Endothelial cell of umbilical vein (primary cell): ENCODE measurements at regions not wholly inside any gene's neighbourhood (a gene's known extent, or its start where the extent isn't known, plus 50 kb on each side); places are given as distances from the start of the nearest gene placed in this dataset.

Experiments used
- BruUV-seq: library from RNA; stranded (reverse); fragments of 400-500 nt; replicated peaks from 2 replicates; lab custom pipeline; 2021; lab: Mats Ljungman, UMichigan
- CTCF ChIA-PET: fragments of 300-600, 350-600 bp; sonication (Branson Sonifier 250); formaldehyde crosslinking; loops from one replicate; lab custom pipeline; 2021; ENCODE audit warnings: antibody characterized with exemption, inconsistent platforms; lab: Charles Lee
- POLR2A ChIA-PET: fragments of 300-600, 350-600 bp; sonication (Branson Sonifier 250); formaldehyde crosslinking; loops from one replicate; lab custom pipeline; 2021; ENCODE audit warnings: antibody characterized with exemption, inconsistent platforms; lab: Charles Lee
- DNase-seq: peaks from one replicate; pipeline ENCODE4 v3.0.0-alpha.2; 2011; ENCODE audit warnings: low read depth, low spot score
- FAIRE-seq: peaks from 2 replicates; lab custom pipeline; 2011; peaks lifted over from hg19 to GRCh38; lab: Jason Lieb, UNC
- H2AFZ ChIP-seq: 2 replicates; pipeline ENCODE4 v1.6.0; 2012; ENCODE audit warnings: low read depth, low read length, control low read depth, inconsistent platforms
- H3K27ac ChIP-seq: 2 replicates; pipeline ENCODE4 v1.5.1; 2011; ENCODE audit warnings: low read depth, mild to moderate bottlenecking, control low read depth, low read length, moderate library complexity; ENCODE audit not compliant: insufficient read depth
- H3K27me3 ChIP-seq, 2 experiments: 2 replicates each; pipeline versions ENCODE4 v1.6.0 to v1.6.1; 2011; ENCODE audit warnings: low read length in 2 of 2, mixed read lengths in 1 of 2; ENCODE audit not compliant: control insufficient read depth in 2 of 2, insufficient read depth in 2 of 2
- H3K36me3 ChIP-seq, 2 experiments: 2 replicates in 1 of 2; 3 replicates in 1 of 2; pipeline ENCODE4 v1.5.1; 2011; ENCODE audit warnings: low read length in 2 of 2, mild to moderate bottlenecking in 1 of 2, moderate library complexity in 1 of 2; ENCODE audit not compliant: control insufficient read depth in 2 of 2, insufficient read depth in 2 of 2; ENCODE audit errors: extremely low read depth in 1 of 2
- H3K4me1 ChIP-seq: 3 replicates; pipeline ENCODE4 v1.5.1; 2011; ENCODE audit warnings: mild to moderate bottlenecking, low read length; ENCODE audit not compliant: control insufficient read depth, insufficient read depth; ENCODE audit errors: extremely low read depth
- H3K4me2 ChIP-seq: 2 replicates; pipeline ENCODE4 v1.6.1; 2011; ENCODE audit warnings: low read length, control low read depth, mixed read lengths; ENCODE audit not compliant: insufficient read depth
- H3K4me3 ChIP-seq, 3 experiments: fragments of 200-600 bp in 1 of 3; sonication (generic), shearing (Covaris generic) in 1 of 3; replicated peaks in 1 of 3; 2 replicates each; pipeline ENCODE4 v1.5.1; 2011 to 2016; ENCODE audit warnings: control low read depth in 3 of 3, low read length in 3 of 3, mild to moderate bottlenecking in 2 of 3, inconsistent platforms in 1 of 3, low read depth in 1 of 3, moderate library complexity in 1 of 3; ENCODE audit not compliant: insufficient read depth in 1 of 3
- H3K79me2 ChIP-seq: 2 replicates; pipeline ENCODE4 v1.6.0; 2012; ENCODE audit warnings: low read length, inconsistent platforms; ENCODE audit not compliant: control insufficient read depth, insufficient read depth
- H3K9ac ChIP-seq: replicated peaks from 2 replicates; pipeline ENCODE3; 2011; ENCODE audit warnings: low read length, control low read depth; ENCODE audit not compliant: insufficient read depth; ENCODE audit errors: extremely low read depth
- H3K9me1 ChIP-seq: replicated peaks from 3 replicates; pipeline ENCODE4 v1.6.0; 2011; ENCODE audit warnings: mild to moderate bottlenecking, low read length; ENCODE audit not compliant: control insufficient read depth, insufficient read depth; ENCODE audit errors: extremely low read depth
- H3K9me3 ChIP-seq: replicated peaks from 2 replicates; pipeline ENCODE4 v1.5.1; 2012; ENCODE audit warnings: low read length, inconsistent platforms; ENCODE audit not compliant: control insufficient read depth, insufficient read depth
- H4K20me1 ChIP-seq: replicated peaks from 2 replicates; pipeline ENCODE3; 2011; ENCODE audit warnings: mild to moderate bottlenecking, low read length; ENCODE audit not compliant: control insufficient read depth, insufficient read depth; ENCODE audit errors: extremely low read depth
- EZH2 ChIP-seq: IDR thresholded peaks from 2 replicates; pipeline ENCODE4 v1.6.1; 2012; ENCODE audit warnings: borderline replicate concordance, low read depth, mild to moderate bottlenecking, moderate library complexity, low read length, inconsistent platforms; ENCODE audit not compliant: severe bottlenecking
- FOS ChIP-seq: IDR thresholded peaks from 2 replicates; pipeline ENCODE4 v1.6.1; 2011; ENCODE audit warnings: mild to moderate bottlenecking, low read length, moderate library complexity, borderline replicate concordance; ENCODE audit not compliant: insufficient read depth
- GATA2 ChIP-seq: IDR thresholded peaks from 2 replicates; pipeline ENCODE4 v1.7.0; 2011; ENCODE audit warnings: low read depth, mild to moderate bottlenecking, moderate library complexity, mixed read lengths, low read length; ENCODE audit not compliant: insufficient read length, insufficient read depth
- JUN ChIP-seq: IDR thresholded peaks from 2 replicates; pipeline ENCODE4 v1.6.1; 2011; ENCODE audit warnings: borderline replicate concordance, low read depth; ENCODE audit not compliant: insufficient read length, insufficient read depth
- MAX ChIP-seq: IDR thresholded peaks from 2 replicates; pipeline ENCODE4 v1.6.1; 2011; ENCODE audit not compliant: insufficient read depth, insufficient read length
- MYC ChIP-seq: IDR thresholded peaks from one replicate; pipeline ENCODE4 v1.6.1; 2011; ENCODE audit warnings: mild to moderate bottlenecking, low read depth, low read length
- POLR2A ChIP-seq: IDR thresholded peaks from 2 replicates; pipeline ENCODE4 v1.6.1; 2012; ENCODE audit warnings: low read depth, mild to moderate bottlenecking, control low read depth, low read length
- POLR2AphosphoS5 ChIP-seq: IDR thresholded peaks from 2 replicates; pipeline ENCODE4 v1.6.1; 2012; ENCODE audit warnings: low read depth, mild to moderate bottlenecking, control low read depth, low read length, moderate library complexity; ENCODE audit not compliant: insufficient read depth
- dilution Hi-C: fragments of 300-500 bp; cut with MboI; formaldehyde crosslinking; loops from one replicate; pipeline ENCODE4 v1.15.0; 2019; ENCODE audit warnings: low sequenced_read_pairs; ENCODE audit not compliant: extremely low pct_ligation_motif_present
- intact Hi-C: fragments of 100-400 bp; cut with micrococcal nuclease; formaldehyde crosslinking; loops from one replicate; pipeline ENCODE4 v1.10.0; 2022
- TF ChIP-seq, protein P1 (sequence below), 2 donors: IDR thresholded peaks; 1 replicate in 1 of 2; 2 replicates in 1 of 2; pipeline ENCODE4 v1.5.1; 2011; ENCODE audit warnings: low read length in 2 of 2, mild to moderate bottlenecking in 2 of 2, moderate library complexity in 2 of 2, control low read depth in 1 of 2, inconsistent platforms in 1 of 2, low read depth in 1 of 2; ENCODE audit not compliant: insufficient read depth in 1 of 2; ENCODE audit errors: extremely low read depth in 1 of 2

GRCh38 chr22:48404801-48405447, 1422.7 kb downstream of the BRD1 start:
- CTCF ChIA-PET = no interaction called here
- H3K79me2 ChIP-seq = no peaks in the 10 kb centered on the region
- TF ChIP-seq POLR2A (no peak), GATA2 (no peak), POLR2AphosphoS5 (no peak), MYC (no peak), EZH2 (no peak), MAX (no peak), FOS (no peak), JUN (no peak)
- TF ChIP-seq, protein P1, sequence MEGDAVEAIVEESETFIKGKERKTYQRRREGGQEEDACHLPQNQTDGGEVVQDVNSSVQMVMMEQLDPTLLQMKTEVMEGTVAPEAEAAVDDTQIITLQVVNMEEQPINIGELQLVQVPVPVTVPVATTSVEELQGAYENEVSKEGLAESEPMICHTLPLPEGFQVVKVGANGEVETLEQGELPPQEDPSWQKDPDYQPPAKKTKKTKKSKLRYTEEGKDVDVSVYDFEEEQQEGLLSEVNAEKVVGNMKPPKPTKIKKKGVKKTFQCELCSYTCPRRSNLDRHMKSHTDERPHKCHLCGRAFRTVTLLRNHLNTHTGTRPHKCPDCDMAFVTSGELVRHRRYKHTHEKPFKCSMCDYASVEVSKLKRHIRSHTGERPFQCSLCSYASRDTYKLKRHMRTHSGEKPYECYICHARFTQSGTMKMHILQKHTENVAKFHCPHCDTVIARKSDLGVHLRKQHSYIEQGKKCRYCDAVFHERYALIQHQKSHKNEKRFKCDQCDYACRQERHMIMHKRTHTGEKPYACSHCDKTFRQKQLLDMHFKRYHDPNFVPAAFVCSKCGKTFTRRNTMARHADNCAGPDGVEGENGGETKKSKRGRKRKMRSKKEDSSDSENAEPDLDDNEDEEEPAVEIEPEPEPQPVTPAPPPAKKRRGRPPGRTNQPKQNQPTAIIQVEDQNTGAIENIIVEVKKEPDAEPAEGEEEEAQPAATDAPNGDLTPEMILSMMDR (IDR thresholded peaks at IDR 0.05; ENCODE audit: extremely low read depth in 1 of 2, insufficient read depth in 1 of 2, low read depth in 1 of 2, low read length in 2 of 2) = no peak
- dilution Hi-C loops = no loop called here
- H3K9me1 ChIP-seq = no peaks in the 10 kb centered on the region
- BruUV-seq = no TSS peak
- no peak for DNase-seq
- no peaks in the 10 kb centered on the region for H3K36me3 ChIP-seq
- no peak overlapping the region for H3K27ac ChIP-seq
- no peak overlapping the region for H3K4me2 ChIP-seq
- no peak overlapping the region for H3K4me3 ChIP-seq
- POLR2A ChIA-PET = no interaction called here
- H4K20me1 ChIP-seq = no peaks in the 10 kb centered on the region
- intact Hi-C loops = no loop called here
- no peaks in the 10 kb centered on the region for H3K4me1 ChIP-seq
- no peak overlapping the region for H3K9ac ChIP-seq
- H3K9me3 ChIP-seq = peaks cover 14% of the 10 kb centered on the region
- no peak overlapping the region for H2AFZ ChIP-seq
- FAIRE-seq = no peak
- no peaks in the 10 kb centered on the region for H3K27me3 ChIP-seq
